Colonic mucosa (tissue), 4 donors: ENCODE measurements at regions not wholly inside any gene's neighbourhood (a gene's known extent, or its start where the extent isn't known, plus 50 kb on each side); places are given as distances from the start of the nearest gene placed in this dataset.
"Not testable (repeated sequence)": the region's sequence is repeated elsewhere in the genome, so short reads cannot be mapped to it uniquely, and the experiment has no call there.

Experiments
- DNase-seq: peaks from one replicate; pipeline ENCODE4 v3.0.0-alpha.2; 2020
- H3K27ac ChIP-seq: fragments of 200-600 bp; one replicate; pipeline ENCODE4 v1.8.0; 2021
- H3K27me3 ChIP-seq: fragments of 200-600 bp; one replicate; pipeline ENCODE4 v1.8.0; 2021
- H3K36me3 ChIP-seq: fragments of 200-600 bp; one replicate; pipeline ENCODE4 v1.8.0; 2021
- H3K4me1 ChIP-seq: fragments of 200-600 bp; one replicate; pipeline ENCODE4 v1.8.0; 2021; ENCODE audit warnings: mild to moderate bottlenecking
- H3K4me3 ChIP-seq: fragments of 200-600 bp; one replicate; pipeline ENCODE4 v1.8.0; 2021
- H3K9ac ChIP-seq, 2 donors: one replicate each; pipeline ENCODE4 v1.7.0; 2013; ENCODE audit warnings: control low read depth in 2 of 2, low read depth in 2 of 2, low read length in 2 of 2
- H3K9me3 ChIP-seq: fragments of 200-600 bp; one replicate; pipeline ENCODE4 v1.8.0; 2021
- intact Hi-C: fragments of 100-400 bp; cut with DNase I; formaldehyde crosslinking; loops from one replicate; pipeline ENCODE4 v1.14.1; 2022
- TF ChIP-seq, protein P1 (sequence below): fragments of 200-600 bp; IDR thresholded peaks from one replicate; pipeline ENCODE4 v1.8.0; 2022; ENCODE audit warnings: antibody characterized with exemption, mild to moderate bottlenecking
- donor health status: healthy.
- donor health status: DM: no; HTN: no; CAD: no.
- donor health status: DM: no; HTN: no; CAD: no.

DNA sequence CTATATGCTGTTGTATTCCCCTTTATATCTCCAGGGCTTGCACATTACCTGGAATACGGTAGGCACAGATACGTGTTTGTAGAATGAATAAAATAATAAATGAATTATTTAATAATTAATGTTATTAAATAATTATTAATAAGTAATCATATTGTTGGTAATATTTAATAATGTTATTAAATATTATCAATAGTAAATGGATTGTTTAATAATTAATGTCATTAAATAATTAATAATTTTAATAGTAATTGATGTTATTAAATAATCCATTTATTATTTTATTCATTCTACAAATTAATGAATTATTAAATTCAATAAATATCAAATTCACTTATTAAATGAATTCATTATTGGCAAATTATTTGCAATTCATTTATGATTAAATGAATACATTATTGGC lies 175.1 kb downstream of the MATN1 start:
- Histone ChIP-seq H3K4me3 (no peak overlapping the region), H3K27me3 (no peaks in the 10 kb centered on the region), H3K27ac (no peak overlapping the region), H3K36me3 (no peaks in the 10 kb centered on the region), H3K9ac (no peak overlapping the region), H3K9me3 (no peaks in the 10 kb centered on the region), H3K4me1 (no peaks in the 10 kb centered on the region)
- TF ChIP-seq, protein P1, sequence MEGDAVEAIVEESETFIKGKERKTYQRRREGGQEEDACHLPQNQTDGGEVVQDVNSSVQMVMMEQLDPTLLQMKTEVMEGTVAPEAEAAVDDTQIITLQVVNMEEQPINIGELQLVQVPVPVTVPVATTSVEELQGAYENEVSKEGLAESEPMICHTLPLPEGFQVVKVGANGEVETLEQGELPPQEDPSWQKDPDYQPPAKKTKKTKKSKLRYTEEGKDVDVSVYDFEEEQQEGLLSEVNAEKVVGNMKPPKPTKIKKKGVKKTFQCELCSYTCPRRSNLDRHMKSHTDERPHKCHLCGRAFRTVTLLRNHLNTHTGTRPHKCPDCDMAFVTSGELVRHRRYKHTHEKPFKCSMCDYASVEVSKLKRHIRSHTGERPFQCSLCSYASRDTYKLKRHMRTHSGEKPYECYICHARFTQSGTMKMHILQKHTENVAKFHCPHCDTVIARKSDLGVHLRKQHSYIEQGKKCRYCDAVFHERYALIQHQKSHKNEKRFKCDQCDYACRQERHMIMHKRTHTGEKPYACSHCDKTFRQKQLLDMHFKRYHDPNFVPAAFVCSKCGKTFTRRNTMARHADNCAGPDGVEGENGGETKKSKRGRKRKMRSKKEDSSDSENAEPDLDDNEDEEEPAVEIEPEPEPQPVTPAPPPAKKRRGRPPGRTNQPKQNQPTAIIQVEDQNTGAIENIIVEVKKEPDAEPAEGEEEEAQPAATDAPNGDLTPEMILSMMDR = no peak
- DNase-seq = no peak
- intact Hi-C loops = no loop called here

- H3K27me3 ChIP-seq, DNase-seq, H3K4me1 ChIP-seq, H3K9me3 ChIP-seq, H3K27ac ChIP-seq, H3K9ac ChIP-seq, intact Hi-C loops, H3K36me3 ChIP-seq, H3K4me3 ChIP-seq: not testable (repeated sequence)
These were observed 176.1 kb downstream of the MATN1 start for GRCh38 chr1:30547326-30547725.

DNA sequence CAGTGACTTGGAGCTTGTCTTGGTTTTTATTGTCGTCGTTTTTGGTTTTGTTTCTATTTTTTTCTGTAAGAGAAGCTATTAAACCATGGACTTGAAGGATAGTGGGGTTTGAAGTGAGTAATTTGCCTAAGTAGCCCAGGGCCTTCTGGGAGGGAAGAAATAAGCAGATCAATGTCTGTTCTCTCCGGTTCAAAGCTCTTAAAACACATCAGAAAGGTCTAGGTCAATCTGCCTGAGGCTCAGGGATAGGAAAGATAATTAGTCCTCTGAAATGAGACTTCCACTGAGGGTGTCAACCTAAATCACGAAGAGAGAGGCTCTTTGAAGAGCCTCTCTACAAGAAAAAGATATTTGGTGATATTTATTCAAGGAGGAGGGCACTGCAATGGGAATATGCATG lies 178.0 kb downstream of the MATN1 start:
- TF ChIP-seq, protein P1 = no peak
- intact Hi-C loops = no loop called here
- no peaks in the 10 kb centered on the region for H3K36me3 ChIP-seq
- H3K9ac ChIP-seq = no peak overlapping the region
- DNase-seq = no peak
- no peak overlapping the region for H3K4me3 ChIP-seq
- no peaks in the 10 kb centered on the region for H3K27me3 ChIP-seq
- H3K27ac ChIP-seq = no peak overlapping the region
- H3K4me1 ChIP-seq = no peaks in the 10 kb centered on the region
- H3K9me3 ChIP-seq = no peaks in the 10 kb centered on the region

- H3K27me3 ChIP-seq = no peaks in the 10 kb centered on the region
- H3K36me3 ChIP-seq = no peaks in the 10 kb centered on the region
- H3K27ac ChIP-seq = no peak overlapping the region
- no peaks in the 10 kb centered on the region for H3K9me3 ChIP-seq
- no peak for DNase-seq
- H3K4me1 ChIP-seq = no peaks in the 10 kb centered on the region
- intact Hi-C loops = no loop called here
- H3K4me3 ChIP-seq = no peak overlapping the region
- TF ChIP-seq, protein P1 = no peak
- H3K9ac ChIP-seq = no peak overlapping the region
These were observed 181.5 kb downstream of the MATN1 start for GRCh38 chr1:30541721-30542485.

GRCh38 chr1:30540611-30541192 lies 182.7 kb downstream of the MATN1 start:
- intact Hi-C loops = no loop called here
- no peaks in the 10 kb centered on the region for H3K27me3 ChIP-seq
- no peak overlapping the region for H3K4me3 ChIP-seq
- DNase-seq = no peak
- no peaks in the 10 kb centered on the region for H3K9me3 ChIP-seq
- H3K27ac ChIP-seq = no peak overlapping the region
- no peak overlapping the region for H3K9ac ChIP-seq
- H3K36me3 ChIP-seq = no peaks in the 10 kb centered on the region
- no peaks in the 10 kb centered on the region for H3K4me1 ChIP-seq
- TF ChIP-seq, protein P1 = no peak

- TF ChIP-seq, protein P1 = no peak
- Histone ChIP-seq H3K9ac (no peak overlapping the region), H3K36me3 (no peaks in the 10 kb centered on the region), H3K27ac (no peak overlapping the region), H3K9me3 (no peaks in the 10 kb centered on the region), H3K27me3 (no peaks in the 10 kb centered on the region), H3K4me1 (no peaks in the 10 kb centered on the region), H3K4me3 (no peak overlapping the region)
- intact Hi-C loops = no loop called here
- no peak for DNase-seq
These were observed 183.5 kb downstream of the MATN1 start for GRCh38 chr1:30539884-30540283.
